IPS-15b (cell line): ENCODE measurements at regions not wholly inside any gene's neighbourhood (a gene's known extent, or its start where the extent isn't known, plus 50 kb on each side); places are given as distances from the start of the nearest gene placed in this dataset.

Experiments used
- H3K27me3 ChIP-seq: one replicate; pipeline ENCODE4 v1.6.1; 2013; ENCODE audit warnings: low read length; ENCODE audit not compliant: control insufficient read depth, insufficient read depth
- H3K36me3 ChIP-seq: one replicate; pipeline ENCODE4 v1.6.1; 2013; ENCODE audit warnings: low read length; ENCODE audit not compliant: control insufficient read depth, insufficient read depth
- H3K4me1 ChIP-seq: one replicate; pipeline ENCODE4 v1.6.1; 2013; ENCODE audit warnings: mild to moderate bottlenecking, low read length; ENCODE audit not compliant: control insufficient read depth, insufficient read depth
- H3K4me3 ChIP-seq: one replicate; pipeline ENCODE4 v1.5.1; 2013; ENCODE audit warnings: low read depth, low read length
- H3K9ac ChIP-seq: one replicate; pipeline ENCODE4 v1.6.1; 2013; ENCODE audit warnings: low read depth, mild to moderate bottlenecking, low read length
- H3K9me3 ChIP-seq: one replicate; pipeline ENCODE4 v1.6.1; 2013; ENCODE audit warnings: mild to moderate bottlenecking, low read length; ENCODE audit not compliant: control insufficient read depth, insufficient read depth

DNA sequence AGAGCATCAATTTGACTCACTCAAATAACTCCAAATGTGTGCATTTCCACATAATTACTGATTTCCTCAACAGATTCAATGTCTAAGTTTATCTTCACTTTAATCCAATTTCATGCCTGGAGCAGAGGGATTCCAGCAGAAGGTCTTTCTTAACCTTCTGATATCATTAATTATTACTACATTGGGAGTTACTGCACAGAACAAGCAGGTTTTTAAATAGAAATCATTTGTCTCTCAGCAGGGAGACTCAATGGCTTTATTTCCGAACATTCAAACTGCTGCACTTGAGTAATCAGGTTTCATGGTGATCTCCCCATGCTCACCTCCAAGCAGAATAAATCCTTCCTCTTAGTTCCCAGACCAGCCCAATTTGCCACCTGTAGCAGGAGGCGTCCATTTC lies 264.8 kb upstream of the IGF1R start:
- H3K4me3 ChIP-seq, result no peak overlapping the region
- no peaks in the 10 kb centered on the region for H3K27me3 ChIP-seq
- no peaks in the 10 kb centered on the region for H3K9me3 ChIP-seq
- H3K4me1 ChIP-seq, result no peaks in the 10 kb centered on the region
- no peak overlapping the region for H3K9ac ChIP-seq
- no peaks in the 10 kb centered on the region for H3K36me3 ChIP-seq

DNA sequence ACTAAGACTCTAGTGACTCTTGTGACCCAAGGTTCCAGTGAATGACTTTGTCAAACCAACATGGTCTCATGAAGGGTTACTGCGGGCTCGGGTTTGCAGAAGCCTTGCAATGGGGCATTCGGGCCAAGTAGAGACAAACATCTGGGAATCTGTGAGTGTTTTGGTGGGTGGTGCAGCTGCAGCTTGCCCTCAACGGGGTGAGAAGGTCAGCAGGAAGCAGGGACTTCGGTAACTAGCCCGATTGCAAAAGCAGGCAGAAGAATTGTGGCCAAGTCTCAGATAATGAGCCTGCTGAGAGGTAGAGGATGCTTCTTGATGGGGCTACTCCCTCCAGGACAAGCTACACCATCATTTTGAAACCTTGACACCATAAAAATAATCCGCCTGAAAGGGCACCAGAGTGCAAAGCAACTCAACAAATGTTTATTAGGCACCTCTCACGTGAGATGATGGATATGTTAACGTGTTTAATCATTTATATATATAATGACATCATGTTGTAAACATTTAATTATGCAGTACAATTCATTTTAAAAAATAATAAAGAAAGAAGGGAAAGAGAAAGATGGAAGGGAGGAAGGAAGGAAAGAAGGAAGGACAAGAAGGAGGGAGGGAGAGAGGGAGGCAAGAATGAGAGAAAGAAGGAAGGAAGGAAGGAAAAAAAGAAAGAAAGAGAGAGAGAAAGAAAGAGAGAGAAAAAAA lies 263.9 kb upstream of the IGF1R start:
- Histone ChIP-seq H3K36me3 (no peaks in the 10 kb centered on the region), H3K27me3 (no peaks in the 10 kb centered on the region), H3K4me1 (no peaks in the 10 kb centered on the region), H3K9ac (no peak overlapping the region), H3K4me3 (no peak overlapping the region), H3K9me3 (no peaks in the 10 kb centered on the region)

DNA sequence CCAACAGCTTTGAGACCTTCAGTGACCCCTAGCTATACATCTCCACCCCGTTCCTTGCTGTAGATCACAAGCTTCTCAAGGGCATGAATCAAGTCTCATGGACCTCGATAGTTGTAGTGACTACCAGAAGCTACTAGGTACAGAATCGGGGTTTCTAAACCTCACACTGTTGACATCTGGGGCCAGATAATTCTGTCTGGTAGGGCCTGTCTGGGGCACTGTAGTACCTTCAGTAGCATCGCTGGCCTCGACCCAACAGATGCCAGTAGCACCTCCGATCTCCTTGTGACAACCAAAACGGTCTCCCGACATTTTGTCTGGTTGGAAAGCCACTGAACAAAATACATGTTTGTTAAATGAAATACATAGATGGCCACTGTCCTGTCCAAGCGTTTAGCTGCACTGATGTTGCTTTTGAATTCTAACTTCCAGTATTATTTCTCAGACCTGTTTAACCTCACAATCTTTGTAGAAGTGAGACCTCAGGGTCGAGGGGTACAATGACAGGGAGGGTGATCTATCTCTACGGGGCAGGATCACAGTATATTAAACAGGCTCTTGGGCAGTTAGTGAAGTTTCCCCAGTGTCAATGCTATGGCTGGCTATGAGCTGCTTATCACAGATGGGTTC lies 262.5 kb upstream of the IGF1R start:
- no peak overlapping the region for H3K9ac ChIP-seq
- H3K27me3 ChIP-seq, result no peaks in the 10 kb centered on the region
- H3K36me3 ChIP-seq, result no peaks in the 10 kb centered on the region
- H3K4me1 ChIP-seq, result no peaks in the 10 kb centered on the region
- H3K9me3 ChIP-seq, result no peaks in the 10 kb centered on the region
- no peak overlapping the region for H3K4me3 ChIP-seq

DNA sequence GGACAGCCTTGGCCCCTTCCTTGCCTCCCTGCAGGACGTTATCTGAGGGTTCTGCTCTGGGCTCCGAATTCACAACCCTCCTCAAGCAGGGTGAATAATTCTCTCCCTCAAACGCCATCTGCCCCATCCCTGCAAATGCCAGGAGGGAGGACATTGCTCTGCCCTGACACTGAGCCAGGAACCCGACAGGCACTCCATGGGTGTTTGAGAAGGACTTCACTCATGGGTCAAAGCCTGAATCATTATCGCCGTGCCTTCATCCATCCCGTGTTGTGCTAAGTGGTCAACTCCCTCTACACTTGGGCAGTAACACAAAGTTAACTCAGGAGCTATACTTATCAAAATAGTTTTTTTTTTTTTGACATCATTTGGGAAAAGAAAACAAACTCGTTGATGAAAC lies 261.8 kb upstream of the IGF1R start:
- no peak overlapping the region for H3K4me3 ChIP-seq
- no peaks in the 10 kb centered on the region for H3K36me3 ChIP-seq
- H3K4me1 ChIP-seq, result no peaks in the 10 kb centered on the region
- H3K27me3 ChIP-seq, result no peaks in the 10 kb centered on the region
- H3K9ac ChIP-seq, result no peak overlapping the region
- H3K9me3 ChIP-seq, result no peaks in the 10 kb centered on the region

- no peak overlapping the region for H3K4me3 ChIP-seq
- H3K9ac ChIP-seq, result no peak overlapping the region
- no peaks in the 10 kb centered on the region for H3K9me3 ChIP-seq
- no peaks in the 10 kb centered on the region for H3K4me1 ChIP-seq
- H3K36me3 ChIP-seq, result no peaks in the 10 kb centered on the region
- H3K27me3 ChIP-seq, result no peaks in the 10 kb centered on the region
These were observed 260.5 kb upstream of the IGF1R start for GRCh38 chr15:98387866-98388265.

DNA sequence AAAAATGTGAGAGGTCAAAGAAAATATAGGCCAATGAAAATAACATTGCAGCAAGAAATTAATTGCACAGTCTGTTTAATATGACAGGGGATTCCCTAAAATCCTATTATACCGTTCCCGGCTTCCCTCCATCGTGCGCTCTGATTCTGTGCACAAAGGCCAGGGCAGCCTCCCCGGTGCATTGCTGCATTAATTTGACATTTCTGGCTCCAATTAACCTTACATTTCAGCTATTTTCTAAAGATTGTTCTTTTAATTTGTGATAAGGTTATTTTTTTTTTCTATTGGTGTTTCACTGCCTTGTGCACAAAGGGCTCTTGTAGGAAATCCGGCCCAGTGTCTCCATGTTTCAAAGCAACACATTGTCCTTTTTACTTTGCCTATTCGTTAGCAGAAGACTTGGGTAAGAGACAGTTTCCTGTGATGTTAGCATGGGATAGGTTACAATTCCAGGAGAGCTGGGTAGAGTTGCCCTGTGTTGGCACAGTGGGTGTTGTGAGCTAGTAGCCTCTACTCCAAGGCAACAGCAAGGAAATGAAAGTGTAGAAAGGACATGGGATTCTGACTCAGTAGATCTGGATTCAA lies 257.3 kb upstream of the IGF1R start:
- H3K27me3 ChIP-seq, result no peaks in the 10 kb centered on the region
- H3K4me3 ChIP-seq, result no peak overlapping the region
- no peaks in the 10 kb centered on the region for H3K9me3 ChIP-seq
- no peak overlapping the region for H3K9ac ChIP-seq
- no peaks in the 10 kb centered on the region for H3K4me1 ChIP-seq
- no peaks in the 10 kb centered on the region for H3K36me3 ChIP-seq

GRCh38 chr15:98391568-98391967 lies 256.8 kb upstream of the IGF1R start:
- Histone ChIP-seq H3K9me3 (no peaks in the 10 kb centered on the region), H3K36me3 (no peaks in the 10 kb centered on the region), H3K4me3 (no peak overlapping the region), H3K4me1 (no peaks in the 10 kb centered on the region), H3K9ac (no peak overlapping the region), H3K27me3 (no peaks in the 10 kb centered on the region)

- H3K4me3 ChIP-seq, result no peak overlapping the region
- no peaks in the 10 kb centered on the region for H3K9me3 ChIP-seq
- H3K4me1 ChIP-seq, result no peaks in the 10 kb centered on the region
- no peaks in the 10 kb centered on the region for H3K36me3 ChIP-seq
- no peak overlapping the region for H3K9ac ChIP-seq
- no peaks in the 10 kb centered on the region for H3K27me3 ChIP-seq
These were observed 254.9 kb upstream of the IGF1R start for GRCh38 chr15:98393471-98393870.

- H3K4me3 ChIP-seq, result no peak overlapping the region
- no peaks in the 10 kb centered on the region for H3K9me3 ChIP-seq
- H3K36me3 ChIP-seq, result no peaks in the 10 kb centered on the region
- H3K9ac ChIP-seq, result no peak overlapping the region
- H3K27me3 ChIP-seq, result no peaks in the 10 kb centered on the region
- H3K4me1 ChIP-seq, result no peaks in the 10 kb centered on the region
These were observed 253.8 kb upstream of the IGF1R start for GRCh38 chr15:98394546-98394945.

DNA sequence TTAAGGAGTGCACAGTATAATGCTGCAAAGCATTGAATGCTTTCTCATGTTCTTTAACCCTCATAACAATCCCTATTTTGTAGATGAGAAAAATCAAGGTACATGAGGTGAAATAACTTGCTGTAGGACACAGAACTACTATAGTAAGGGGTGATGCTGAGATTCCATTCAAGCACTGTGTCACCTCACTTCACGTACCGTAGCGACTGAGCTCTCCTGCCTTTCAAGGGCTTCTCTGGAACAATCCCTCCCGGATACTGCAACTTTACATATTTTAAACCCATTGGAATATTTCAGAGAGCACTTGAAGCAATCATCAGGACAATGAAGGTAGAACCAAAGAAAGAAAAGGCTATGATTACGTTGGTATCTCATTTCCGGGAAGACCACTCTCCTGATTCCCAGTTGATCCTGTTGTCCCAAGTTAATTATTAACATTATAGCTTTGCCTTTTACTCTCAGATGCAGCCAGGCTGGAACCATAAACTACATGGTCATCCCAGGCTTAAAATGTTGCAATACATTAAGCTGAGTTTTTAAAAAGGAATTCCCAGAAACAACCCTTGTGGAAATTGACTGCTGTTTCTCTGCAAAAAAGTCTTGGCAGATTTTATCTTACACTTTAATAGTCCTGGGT lies 252.2 kb upstream of the IGF1R start:
- Histone ChIP-seq H3K9me3 (no peaks in the 10 kb centered on the region), H3K9ac (no peak overlapping the region), H3K36me3 (no peaks in the 10 kb centered on the region), H3K4me1 (no peaks in the 10 kb centered on the region), H3K4me3 (no peak overlapping the region), H3K27me3 (no peaks in the 10 kb centered on the region)

DNA sequence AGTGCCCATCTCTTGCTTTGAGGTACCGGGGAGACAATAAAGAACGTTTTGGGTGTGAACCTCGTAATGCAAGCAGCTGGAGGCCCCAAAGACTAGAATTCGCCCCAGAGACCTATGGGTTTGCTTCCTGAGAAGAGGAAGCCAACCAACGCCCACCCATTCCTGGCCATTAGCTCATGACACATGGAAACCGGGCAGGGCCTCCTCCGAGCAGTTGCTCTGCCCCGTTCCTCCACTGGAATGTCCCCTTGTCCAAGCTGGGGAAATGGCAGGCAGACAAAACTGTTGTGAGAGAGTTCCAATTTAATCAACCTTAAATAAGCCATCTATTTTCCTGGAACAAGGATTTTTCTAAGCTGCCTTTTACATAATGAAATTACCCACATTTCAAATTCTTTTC lies 250.9 kb upstream of the IGF1R start:
- Histone ChIP-seq H3K9me3 (no peaks in the 10 kb centered on the region), H3K4me1 (no peaks in the 10 kb centered on the region), H3K4me3 (no peak overlapping the region), H3K27me3 (no peaks in the 10 kb centered on the region), H3K36me3 (no peaks in the 10 kb centered on the region), H3K9ac (no peak overlapping the region)

DNA sequence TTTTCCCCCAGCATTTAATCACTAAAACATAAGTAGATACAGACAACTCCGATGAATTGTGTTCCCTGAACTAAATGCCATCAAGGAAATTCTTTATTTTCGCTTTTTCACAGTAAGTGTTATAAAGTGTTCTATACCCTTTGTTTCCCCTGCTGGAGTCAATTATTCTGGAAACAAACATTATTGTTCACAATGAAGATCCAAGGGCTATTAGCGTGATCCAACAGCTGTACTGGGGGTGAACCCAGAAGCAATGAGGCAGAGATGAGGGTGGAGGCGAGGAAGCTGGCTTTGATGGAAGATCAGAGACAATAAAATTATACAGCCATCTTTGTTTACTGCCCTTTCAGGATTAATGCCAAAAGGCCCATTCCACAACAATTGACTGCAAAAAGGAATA lies 250.3 kb upstream of the IGF1R start:
- Histone ChIP-seq H3K36me3 (no peaks in the 10 kb centered on the region), H3K9ac (no peak overlapping the region), H3K27me3 (no peaks in the 10 kb centered on the region), H3K4me3 (no peak overlapping the region), H3K4me1 (no peaks in the 10 kb centered on the region), H3K9me3 (no peaks in the 10 kb centered on the region)
